Ishikawa (cell line): ENCODE measurements at regions not wholly inside any gene's neighbourhood (a gene's known extent, or its start where the extent isn't known, plus 50 kb on each side); places are given as distances from the start of the nearest gene placed in this dataset.

Source experiments
- CEBPB ChIP-seq: IDR thresholded peaks from 2 replicates; pipeline ENCODE4 v1.6.1; 2012
- CREB1 ChIP-seq: IDR thresholded peaks from 2 replicates; pipeline ENCODE4 v1.6.1; 2012; ENCODE audit warnings: low read depth
- EGR1 ChIP-seq: IDR thresholded peaks from 2 replicates; pipeline ENCODE4 v1.6.1; 2012
- EP300 ChIP-seq: IDR thresholded peaks from 2 replicates; pipeline ENCODE4 v1.6.1; 2012; ENCODE audit warnings: borderline replicate concordance
- MAX ChIP-seq: IDR thresholded peaks from 2 replicates; pipeline ENCODE4 v1.6.1; 2012
- NFIC ChIP-seq: IDR thresholded peaks from 2 replicates; pipeline ENCODE4 v1.6.1; 2012
- RAD21 ChIP-seq: IDR thresholded peaks from 2 replicates; pipeline ENCODE4 v1.6.1; 2012; ENCODE audit warnings: low read depth
- REST ChIP-seq: IDR thresholded peaks from 2 replicates; pipeline ENCODE4 v1.6.1; 2012; ENCODE audit warnings: low read depth, mild to moderate bottlenecking
- TAF1 ChIP-seq: IDR thresholded peaks from 2 replicates; pipeline ENCODE4 v1.6.1; 2012; ENCODE audit warnings: low read depth, mild to moderate bottlenecking
- TCF12 ChIP-seq: IDR thresholded peaks from 2 replicates; pipeline ENCODE4 v1.6.1; 2012; ENCODE audit warnings: low read depth
- USF1 ChIP-seq: IDR thresholded peaks from 2 replicates; pipeline ENCODE4 v1.6.1; 2012
- ZBTB7A ChIP-seq: IDR thresholded peaks from 2 replicates; pipeline ENCODE4 v1.6.1; 2012; ENCODE audit warnings: low read depth

- TF ChIP-seq EP300, result no peak
- no peak for TF ChIP-seq TAF1
- TF ChIP-seq MAX, result no peak
- TF ChIP-seq CEBPB, result no peak
- TF ChIP-seq RAD21, result no peak
- TF ChIP-seq USF1, result no peak
- no peak for TF ChIP-seq TCF12
- TF ChIP-seq ZBTB7A, result no peak
- no peak for TF ChIP-seq NFIC
- TF ChIP-seq REST, result no peak
- TF ChIP-seq EGR1, result no peak
- no peak for TF ChIP-seq CREB1
These were observed 678.6 kb upstream of the ZEB2 start for GRCh38 chr2:145198555-145198954.
